Glutamatergic neuron (in vitro differentiated cells): ENCODE measurements at regions not wholly inside any gene's neighbourhood (a gene's known extent, or its start where the extent isn't known, plus 50 kb on each side); places are given as distances from the start of the nearest gene placed in this dataset.

Experiments used
- DNase-seq: peaks from one replicate; pipeline ENCODE4 v3.0.0; 2022
- H3K27ac Mint-ChIP-seq: one replicate; pipeline ENCODE4 v1.8.0; 2020; ENCODE audit warnings: mild to moderate bottlenecking, mixed read lengths, inconsistent platforms; ENCODE audit not compliant: unreplicated experiment
- H3K27me3 Mint-ChIP-seq: one replicate; pipeline ENCODE4 v1.8.0; 2020; ENCODE audit warnings: mild to moderate bottlenecking, moderate library complexity, mixed read lengths, inconsistent platforms; ENCODE audit not compliant: unreplicated experiment
- H3K36me3 Mint-ChIP-seq: one replicate; pipeline ENCODE4 v1.8.0; 2020; ENCODE audit warnings: mild to moderate bottlenecking, mixed read lengths, inconsistent platforms; ENCODE audit not compliant: unreplicated experiment
- H3K4me1 Mint-ChIP-seq: one replicate; pipeline ENCODE4 v1.8.0; 2020; ENCODE audit warnings: mild to moderate bottlenecking, low read depth, mixed read lengths, inconsistent platforms; ENCODE audit not compliant: unreplicated experiment
- H3K4me3 Mint-ChIP-seq: one replicate; pipeline ENCODE4 v1.8.0; 2020; ENCODE audit warnings: mild to moderate bottlenecking, mixed read lengths, inconsistent platforms; ENCODE audit not compliant: unreplicated experiment
- H3K9me3 Mint-ChIP-seq: one replicate; pipeline ENCODE4 v1.8.0; 2020; ENCODE audit warnings: mild to moderate bottlenecking, moderate library complexity, mixed read lengths, inconsistent platforms; ENCODE audit not compliant: unreplicated experiment
- CTCF ChIP-seq: fragments of 200-600 bp; sonication (generic); IDR thresholded peaks from one replicate; pipeline ENCODE4 v1.5.0; 2021; ENCODE audit not compliant: partially characterized antibody, unreplicated experiment

GRCh38 chr4:8779490-8779932 is 92.1 kb downstream of the HMX1 start:
- no peak for TF ChIP-seq CTCF
- no peaks in the 10 kb centered on the region for H3K36me3 Mint-ChIP-seq
- H3K27me3 Mint-ChIP-seq = peaks cover 12% of the 10 kb centered on the region
- no peak for DNase-seq
- H3K9me3 Mint-ChIP-seq = peaks cover 8% of the 10 kb centered on the region
- H3K4me1 Mint-ChIP-seq = peaks cover 5% of the 10 kb centered on the region
- no peak overlapping the region for H3K27ac Mint-ChIP-seq
- H3K4me3 Mint-ChIP-seq = no peak overlapping the region

- TF ChIP-seq CTCF = no peak
- Mint-ChIP-seq H3K4me3 (no peak overlapping the region), H3K4me1 (peaks cover 6% of the 10 kb centered on the region), H3K27me3 (peaks cover 12% of the 10 kb centered on the region), H3K27ac (no peak overlapping the region), H3K36me3 (no peaks in the 10 kb centered on the region), H3K9me3 (peaks cover 9% of the 10 kb centered on the region)
- DNase-seq = peak; percentile 44
Measured at GRCh38 chr4:8778760-8779159, 92.9 kb downstream of the HMX1 start.

DNA sequence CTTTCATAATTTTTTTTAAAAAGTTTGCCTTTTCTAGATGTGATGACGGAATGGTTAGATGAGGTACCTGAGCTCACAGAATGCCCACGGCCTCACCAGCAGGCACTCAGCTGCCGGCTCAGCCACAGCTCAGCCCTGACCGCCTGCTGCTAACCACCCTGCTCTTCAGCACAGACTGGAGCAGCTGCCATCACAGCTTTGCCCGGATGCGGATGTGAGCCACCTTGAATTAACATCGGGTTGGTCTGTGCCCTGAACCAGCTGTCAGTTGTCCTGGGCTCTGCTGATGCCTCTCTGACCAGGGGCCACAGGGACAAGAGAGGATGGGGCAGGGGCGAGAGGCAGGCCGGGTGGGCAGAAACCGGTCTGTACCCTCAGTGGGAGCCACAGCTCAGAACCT is 93.3 kb downstream of the HMX1 start:
- no peak for TF ChIP-seq CTCF
- no peaks in the 10 kb centered on the region for H3K36me3 Mint-ChIP-seq
- peaks cover 6% of the 10 kb centered on the region for H3K4me1 Mint-ChIP-seq
- H3K27ac Mint-ChIP-seq = no peak overlapping the region
- peaks cover 9% of the 10 kb centered on the region for H3K9me3 Mint-ChIP-seq
- peaks cover 10% of the 10 kb centered on the region for H3K27me3 Mint-ChIP-seq
- DNase-seq = peak; percentile 60
- H3K4me3 Mint-ChIP-seq = no peak overlapping the region

DNA sequence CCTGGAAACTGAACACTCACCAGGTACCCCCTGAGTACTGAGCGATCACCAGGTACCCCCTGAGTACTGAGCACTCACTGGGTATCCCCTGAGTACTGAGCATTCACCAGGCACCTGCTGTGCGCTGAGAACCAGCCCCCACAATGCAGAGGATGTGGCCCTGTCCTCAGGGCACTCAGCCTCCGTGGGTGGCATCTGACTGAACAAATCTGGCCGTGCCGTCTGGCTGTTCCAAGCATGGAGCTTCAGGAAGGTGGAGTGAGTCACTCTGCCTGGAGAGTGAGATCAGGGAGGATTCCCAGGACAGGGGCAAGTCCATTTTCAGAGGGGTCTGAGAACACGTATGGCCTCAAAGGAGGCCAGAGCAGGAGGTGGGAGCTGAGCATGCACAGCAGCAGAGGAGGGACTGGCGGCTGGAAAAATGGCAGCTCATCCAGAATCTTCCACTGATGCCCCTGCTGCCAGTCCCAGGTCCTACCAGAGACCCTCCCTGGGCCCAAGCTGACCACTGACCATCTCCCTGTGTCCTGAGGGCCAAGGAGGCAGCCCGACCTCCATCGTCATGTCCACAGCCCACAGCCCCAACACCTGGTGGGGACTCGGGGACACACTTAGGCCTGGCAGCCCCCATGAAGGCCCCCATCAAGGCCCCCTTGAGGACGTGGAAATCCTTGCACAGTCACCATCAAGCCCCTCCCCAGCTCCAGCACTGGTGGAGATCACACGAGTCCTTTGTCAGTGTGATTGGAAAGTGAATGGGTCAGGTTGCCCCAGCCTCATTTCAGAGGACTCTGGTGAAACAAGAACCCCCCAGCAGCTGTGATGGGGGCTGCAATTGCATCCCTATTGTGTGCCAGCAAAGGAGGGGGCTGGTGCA is 94.1 kb downstream of the HMX1 start:
- Mint-ChIP-seq H3K4me1 (peaks cover 8% of the 10 kb centered on the region), H3K9me3 (peaks cover 11% of the 10 kb centered on the region), H3K36me3 (no peaks in the 10 kb centered on the region), H3K27ac (no peak overlapping the region), H3K4me3 (no peak overlapping the region), H3K27me3 (peaks cover 9% of the 10 kb centered on the region)
- DNase-seq = peak; percentile 15
- no peak for TF ChIP-seq CTCF

DNA sequence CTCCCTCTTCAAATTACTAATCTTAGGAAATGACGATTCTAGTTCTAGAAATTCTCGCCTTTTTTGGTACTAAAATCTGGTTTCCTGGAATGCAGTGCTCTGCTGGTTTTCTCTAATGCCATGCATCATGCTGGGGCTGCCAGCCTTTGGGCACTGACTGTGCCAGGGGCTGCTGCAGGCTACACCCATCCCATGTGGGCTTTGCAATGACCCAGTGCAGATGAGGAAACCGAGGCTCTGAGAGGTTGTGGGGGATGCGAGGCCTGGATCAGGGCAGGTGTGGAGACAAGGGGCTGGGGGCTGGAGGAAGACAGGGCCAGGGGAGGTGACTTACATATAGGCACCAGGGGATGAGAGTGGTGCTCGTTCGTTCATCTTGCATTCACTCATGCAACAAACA is 95.3 kb downstream of the HMX1 start:
- H3K4me1 Mint-ChIP-seq = peaks cover 11% of the 10 kb centered on the region

More for the DNA sequence above, 95.3 kb downstream of the HMX1 start:
- H3K4me3 Mint-ChIP-seq = no peak overlapping the region
- no peak overlapping the region for H3K27ac Mint-ChIP-seq
- H3K9me3 Mint-ChIP-seq = peaks cover 11% of the 10 kb centered on the region
- no peaks in the 10 kb centered on the region for H3K36me3 Mint-ChIP-seq
- peaks cover 9% of the 10 kb centered on the region for H3K27me3 Mint-ChIP-seq
- TF ChIP-seq CTCF = no peak
- DNase-seq = no peak
